Mucosa of stomach (tissue), 1 donor: ENCODE measurements at regions not wholly inside any gene's neighbourhood (a gene's known extent, or its start where the extent isn't known, plus 50 kb on each side); places are given as distances from the start of the nearest gene placed in this dataset.

ENCODE experiments used
- H3K27me3 ChIP-seq: one replicate; pipeline ENCODE4 v1.7.0; 2013; ENCODE audit warnings: mild to moderate bottlenecking, low read length; ENCODE audit not compliant: control insufficient read depth, insufficient read depth
- H3K36me3 ChIP-seq: one replicate; pipeline ENCODE4 v1.7.0; 2013; ENCODE audit warnings: low read length; ENCODE audit not compliant: control insufficient read depth, insufficient read depth
- H3K4me1 ChIP-seq: one replicate; pipeline ENCODE4 v1.7.0; 2013; ENCODE audit warnings: mild to moderate bottlenecking, low read length; ENCODE audit not compliant: control insufficient read depth, insufficient read depth
- H3K4me3 ChIP-seq: one replicate; pipeline ENCODE4 v1.7.0; 2013; ENCODE audit warnings: low read length
- H3K9ac ChIP-seq: one replicate; pipeline ENCODE4 v1.7.0; 2013; ENCODE audit warnings: mild to moderate bottlenecking, low read length, moderate library complexity
- H3K9me3 ChIP-seq: one replicate; pipeline ENCODE4 v1.7.0; 2013; ENCODE audit warnings: mild to moderate bottlenecking, low read length, moderate library complexity; ENCODE audit not compliant: control insufficient read depth
- donor health status: Pancreatic carcinoma.

GRCh38 chr14:71745072-71745471, 187.2 kb upstream of the RGS6 start:
- Histone ChIP-seq H3K36me3 (no peaks in the 10 kb centered on the region), H3K27me3 (no peaks in the 10 kb centered on the region), H3K4me3 (no peak overlapping the region), H3K9me3 (no peaks in the 10 kb centered on the region), H3K4me1 (no peaks in the 10 kb centered on the region), H3K9ac (no peak overlapping the region)

GRCh38 chr14:71748196-71748595, 184.0 kb upstream of the RGS6 start:
- Histone ChIP-seq H3K4me1 (no peaks in the 10 kb centered on the region), H3K4me3 (no peak overlapping the region), H3K27me3 (no peaks in the 10 kb centered on the region), H3K36me3 (no peaks in the 10 kb centered on the region), H3K9ac (no peak overlapping the region), H3K9me3 (no peaks in the 10 kb centered on the region)

DNA sequence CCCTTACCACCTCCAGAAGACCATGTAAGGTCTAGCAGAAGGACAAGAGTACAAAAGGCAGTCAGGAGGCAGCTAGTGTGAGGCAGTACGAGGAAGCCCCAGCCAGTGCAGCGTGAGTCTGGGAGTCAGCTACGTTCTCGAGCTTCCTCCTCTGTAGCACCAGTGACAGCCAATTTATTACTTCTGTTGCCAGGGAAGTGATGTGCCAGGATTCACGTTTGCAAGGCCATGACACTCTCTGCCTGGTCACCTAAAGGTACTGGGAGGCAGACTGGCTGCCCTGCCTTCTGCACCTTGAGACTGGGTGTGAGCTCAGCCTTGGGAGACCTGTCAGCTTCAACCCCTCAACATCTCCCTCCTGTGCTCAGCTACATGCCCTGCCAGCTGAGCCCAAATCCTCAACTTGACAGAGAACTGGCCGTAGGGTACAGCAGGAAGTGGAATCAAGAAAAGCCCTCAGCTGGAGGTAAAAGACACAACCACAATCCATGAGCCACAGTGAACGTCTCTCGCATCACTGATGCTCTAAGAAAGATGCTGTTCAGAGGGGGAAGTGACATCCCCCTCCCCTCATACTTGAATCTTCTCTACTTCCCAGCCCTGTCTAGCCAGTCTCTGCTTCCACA, 182.5 kb upstream of the RGS6 start:
- H3K27me3 ChIP-seq: no peaks in the 10 kb centered on the region
- no peaks in the 10 kb centered on the region for H3K9me3 ChIP-seq
- no peak overlapping the region for H3K9ac ChIP-seq
- H3K36me3 ChIP-seq: no peaks in the 10 kb centered on the region
- no peaks in the 10 kb centered on the region for H3K4me1 ChIP-seq
- no peak overlapping the region for H3K4me3 ChIP-seq

GRCh38 chr14:71751264-71751663, 181.0 kb upstream of the RGS6 start:
- no peak overlapping the region for H3K4me3 ChIP-seq

DNA sequence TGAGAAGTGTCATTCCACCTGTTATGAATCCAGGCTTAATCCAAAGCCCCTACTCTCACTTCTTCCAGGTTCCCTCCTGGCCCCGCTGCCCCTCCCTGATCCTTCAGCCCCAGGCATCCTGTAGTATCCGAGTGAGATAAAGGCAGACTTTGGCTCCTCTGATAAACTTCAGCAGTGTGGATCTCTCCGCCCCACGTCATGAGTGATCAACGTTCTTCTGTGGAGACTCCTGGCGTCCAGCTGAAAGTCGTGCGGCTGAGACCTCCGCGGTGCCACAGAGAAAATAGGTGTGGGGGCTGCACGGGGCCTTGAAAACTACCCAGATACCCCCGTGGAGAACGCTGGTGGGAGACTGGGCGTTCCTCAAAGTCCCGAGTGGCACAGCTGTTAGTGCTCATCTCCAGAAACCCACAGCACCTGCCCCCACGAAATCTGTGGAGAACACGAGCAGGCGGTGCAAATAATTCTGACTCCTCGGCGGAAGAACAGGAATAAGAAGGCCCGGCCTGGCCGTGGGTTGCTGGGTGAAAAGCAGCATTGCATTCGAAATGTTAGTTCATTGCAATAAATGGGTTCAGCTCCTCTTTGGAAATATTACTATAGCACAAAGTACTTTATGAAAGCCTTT, 180.0 kb upstream of the RGS6 start:
- no peaks in the 10 kb centered on the region for H3K4me1 ChIP-seq
- H3K9ac ChIP-seq: no peak overlapping the region
- H3K36me3 ChIP-seq: no peaks in the 10 kb centered on the region
- H3K4me3 ChIP-seq: no peak overlapping the region
- no peaks in the 10 kb centered on the region for H3K9me3 ChIP-seq
- no peaks in the 10 kb centered on the region for H3K27me3 ChIP-seq

More at GRCh38 chr14:71751264-71751663, 181.0 kb upstream of the RGS6 start:
- Histone ChIP-seq H3K4me1 (no peaks in the 10 kb centered on the region), H3K27me3 (no peaks in the 10 kb centered on the region), H3K9ac (no peak overlapping the region), H3K9me3 (no peaks in the 10 kb centered on the region), H3K36me3 (no peaks in the 10 kb centered on the region)

DNA sequence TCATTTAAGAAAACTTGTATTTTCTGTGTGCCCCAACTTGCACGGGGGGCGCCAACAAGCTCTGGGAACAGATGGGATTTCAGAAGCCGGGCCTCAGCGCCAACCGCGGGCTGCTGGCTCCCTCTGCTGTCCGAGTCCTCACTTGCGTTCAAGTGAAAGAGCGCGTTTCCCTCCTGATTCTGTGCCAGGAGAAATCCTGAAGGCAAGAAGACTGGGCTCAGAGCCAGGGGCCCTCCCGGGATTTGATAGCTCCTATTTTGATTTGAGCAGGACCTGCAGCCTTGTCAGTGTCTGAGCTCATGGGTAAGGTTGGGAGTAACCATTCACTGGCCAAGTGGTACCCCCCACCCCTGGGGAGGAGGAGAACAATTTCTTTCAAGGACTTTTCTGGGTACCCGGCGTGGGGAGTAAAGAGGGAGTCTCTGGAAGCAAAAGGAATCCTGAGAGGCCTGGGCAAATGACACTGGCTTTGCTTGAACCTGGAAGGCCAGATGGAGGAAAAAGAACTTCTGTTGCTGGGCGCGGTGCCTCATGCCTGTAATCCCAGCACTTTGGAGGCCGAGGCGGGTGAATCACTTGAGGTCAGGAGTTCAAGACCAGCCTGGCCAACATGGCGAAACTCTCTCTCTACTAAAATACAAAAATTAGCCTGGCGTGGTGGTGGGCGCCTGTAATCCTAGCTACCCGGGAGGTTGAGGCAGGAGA, 179.0 kb upstream of the RGS6 start:
- no peaks in the 10 kb centered on the region for H3K27me3 ChIP-seq
- no peaks in the 10 kb centered on the region for H3K9me3 ChIP-seq
- H3K9ac ChIP-seq: no peak overlapping the region
- no peaks in the 10 kb centered on the region for H3K36me3 ChIP-seq
- no peaks in the 10 kb centered on the region for H3K4me1 ChIP-seq
- no peak overlapping the region for H3K4me3 ChIP-seq

GRCh38 chr14:71753976-71754375, 178.3 kb upstream of the RGS6 start:
- no peaks in the 10 kb centered on the region for H3K27me3 ChIP-seq
- H3K4me3 ChIP-seq: no peak overlapping the region
- no peaks in the 10 kb centered on the region for H3K36me3 ChIP-seq
- no peaks in the 10 kb centered on the region for H3K4me1 ChIP-seq
- no peaks in the 10 kb centered on the region for H3K9me3 ChIP-seq
- no peak overlapping the region for H3K9ac ChIP-seq

GRCh38 chr14:71754422-71755095, 177.7 kb upstream of the RGS6 start:
- H3K27me3 ChIP-seq: no peaks in the 10 kb centered on the region
- no peak overlapping the region for H3K9ac ChIP-seq
- H3K4me1 ChIP-seq: no peaks in the 10 kb centered on the region
- no peaks in the 10 kb centered on the region for H3K36me3 ChIP-seq
- H3K4me3 ChIP-seq: no peak overlapping the region
- H3K9me3 ChIP-seq: no peaks in the 10 kb centered on the region

DNA sequence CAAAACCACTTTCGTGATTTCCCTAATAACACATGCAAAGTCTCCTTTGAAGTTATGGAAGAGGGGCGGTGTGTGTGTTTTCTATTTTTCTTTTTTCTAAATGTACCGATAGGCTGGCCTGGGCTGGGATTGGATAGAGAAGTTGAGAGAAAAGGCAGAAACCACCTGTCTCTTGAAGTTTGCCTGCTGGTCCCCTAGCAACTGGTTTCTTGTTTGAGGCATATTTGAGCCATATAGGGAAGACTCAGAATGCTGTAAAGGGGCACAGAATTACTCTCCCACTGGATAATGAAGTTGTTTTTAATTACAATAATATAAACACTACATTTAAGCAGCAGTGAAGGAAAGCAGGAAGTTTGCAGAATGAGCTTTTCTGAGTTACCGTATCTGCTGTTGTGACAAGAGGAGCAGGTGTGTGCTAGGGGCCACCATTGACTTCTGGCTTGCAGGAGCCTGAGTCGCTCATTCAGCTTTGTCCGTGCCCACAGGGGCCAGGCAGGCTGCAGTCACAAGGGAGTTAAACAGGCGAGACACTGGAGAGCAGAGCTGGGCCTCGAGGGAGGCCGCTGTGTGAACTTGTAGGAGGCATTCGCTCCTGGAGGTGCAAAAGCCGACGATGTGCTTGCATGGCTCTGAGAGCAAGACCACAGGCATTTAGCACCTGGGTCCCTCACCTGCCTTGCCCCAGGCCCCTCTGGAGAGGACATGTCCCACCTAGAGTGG, 173.8 kb upstream of the RGS6 start:
- H3K4me3 ChIP-seq: no peak overlapping the region
- no peak overlapping the region for H3K9ac ChIP-seq
- H3K27me3 ChIP-seq: peaks cover 5% of the 10 kb centered on the region
- no peaks in the 10 kb centered on the region for H3K4me1 ChIP-seq
- no peaks in the 10 kb centered on the region for H3K36me3 ChIP-seq
- H3K9me3 ChIP-seq: no peaks in the 10 kb centered on the region

GRCh38 chr14:71762575-71762974, 169.7 kb upstream of the RGS6 start:
- no peaks in the 10 kb centered on the region for H3K4me1 ChIP-seq
- H3K9ac ChIP-seq: no peak overlapping the region
- peaks cover 5% of the 10 kb centered on the region for H3K27me3 ChIP-seq
- H3K36me3 ChIP-seq: no peaks in the 10 kb centered on the region
- H3K9me3 ChIP-seq: no peaks in the 10 kb centered on the region
- no peak overlapping the region for H3K4me3 ChIP-seq

DNA sequence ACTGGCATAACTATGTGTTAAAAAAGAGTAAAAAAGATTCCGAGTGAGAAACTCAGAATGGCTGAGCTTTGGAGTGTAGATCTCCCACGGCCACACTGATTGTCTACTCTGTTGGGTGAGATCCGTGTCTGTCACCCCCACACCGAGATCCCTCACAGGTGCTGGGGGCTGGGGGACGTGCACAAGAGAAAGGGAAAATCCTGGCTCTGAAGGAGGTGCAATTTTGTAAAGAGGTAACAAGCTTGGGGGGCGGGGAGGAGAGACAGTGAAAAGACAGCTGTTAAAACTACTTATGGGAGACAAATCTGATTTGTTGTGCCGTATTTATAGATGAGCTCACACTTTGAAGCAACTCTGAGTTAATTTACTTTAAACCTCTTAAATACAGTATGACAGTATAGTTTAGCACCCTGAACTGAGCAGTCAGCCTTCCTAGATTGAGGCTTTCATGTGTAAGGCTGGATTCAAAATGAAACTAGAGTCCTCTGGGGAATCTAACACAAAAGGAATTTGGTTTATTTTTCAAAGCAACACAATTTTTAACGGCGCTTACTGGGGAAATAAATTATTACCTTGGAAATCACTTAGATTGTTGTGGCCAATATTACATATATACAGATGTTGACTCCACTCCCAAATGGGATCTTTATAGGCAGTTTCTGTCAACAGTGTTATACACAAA, 167.4 kb upstream of the RGS6 start:
- Histone ChIP-seq H3K4me3 (no peak overlapping the region), H3K9me3 (no peaks in the 10 kb centered on the region), H3K27me3 (peaks cover 5% of the 10 kb centered on the region), H3K4me1 (no peaks in the 10 kb centered on the region), H3K36me3 (no peaks in the 10 kb centered on the region), H3K9ac (no peak overlapping the region)
